Colon (tissue), 2 donors: ENCODE measurements at regions not wholly inside any gene's neighbourhood (a gene's known extent, or its start where the extent isn't known, plus 50 kb on each side); places are given as distances from the start of the nearest gene placed in this dataset.

Source experiments
- FAIRE-seq: peaks from 2 replicates; lab custom pipeline; 2012; peaks lifted over from hg19 to GRCh38; lab: Jason Lieb, UNC
- donor health status: control.
- donor health status: control.

GRCh38 chr12:77492536-77492935, 338.2 kb upstream of the NAV3 start:
- no peak for FAIRE-seq

- no peak for FAIRE-seq
Measured at GRCh38 chr12:77489331-77489970, 341.2 kb upstream of the NAV3 start.

GRCh38 chr12:77488041-77488620, 342.6 kb upstream of the NAV3 start:
- FAIRE-seq, result no peak

GRCh38 chr12:77486872-77487271, 343.8 kb upstream of the NAV3 start:
- FAIRE-seq, result no peak

GRCh38 chr12:77485961-77486854, 344.5 kb upstream of the NAV3 start:
- FAIRE-seq, result no peak

GRCh38 chr12:77481687-77482086, 349.0 kb upstream of the NAV3 start:
- FAIRE-seq, result no peak

GRCh38 chr12:77477907-77478533, 352.7 kb upstream of the NAV3 start:
- no peak for FAIRE-seq

GRCh38 chr12:77471801-77472200, 358.9 kb upstream of the NAV3 start:
- no peak for FAIRE-seq

GRCh38 chr12:77469578-77470333, 360.9 kb upstream of the NAV3 start:
- no peak for FAIRE-seq

- no peak for FAIRE-seq
Measured at GRCh38 chr12:77442633-77443032, 377.3 kb upstream of the E2F7 start.

- no peak for FAIRE-seq
Measured at GRCh38 chr12:77439749-77440148, 374.4 kb upstream of the E2F7 start.

- FAIRE-seq, result no peak
Measured at GRCh38 chr12:77438644-77439043, 373.3 kb upstream of the E2F7 start.

GRCh38 chr12:77437206-77437605, 371.8 kb upstream of the E2F7 start:
- FAIRE-seq, result no peak

GRCh38 chr12:77435446-77436091, 370.2 kb upstream of the E2F7 start:
- no peak for FAIRE-seq

GRCh38 chr12:77433799-77434198, 368.4 kb upstream of the E2F7 start:
- FAIRE-seq, result no peak

- no peak for FAIRE-seq
Measured at GRCh38 chr12:77429426-77429825, 364.1 kb upstream of the E2F7 start.

GRCh38 chr12:77421152-77421551, 355.8 kb upstream of the E2F7 start:
- no peak for FAIRE-seq

- no peak for FAIRE-seq
Measured at GRCh38 chr12:77409551-77409950, 344.2 kb upstream of the E2F7 start.

- FAIRE-seq, result no peak
Measured at GRCh38 chr12:77407931-77408330, 342.6 kb upstream of the E2F7 start.

- FAIRE-seq, result no peak
Measured at GRCh38 chr12:77406219-77406905, 341.0 kb upstream of the E2F7 start.

GRCh38 chr12:77402716-77403115, 337.3 kb upstream of the E2F7 start:
- FAIRE-seq, result no peak
